GM13976 (cell line): ENCODE measurements at regions not wholly inside any gene's neighbourhood (a gene's known extent, or its start where the extent isn't known, plus 50 kb on each side); places are given as distances from the start of the nearest gene placed in this dataset.

Source experiments
- DNase-seq: peaks from one replicate; pipeline ENCODE4 v3.0.0; 2012; ENCODE audit warnings: low spot score
- in situ Hi-C: fragments of 300-500 bp; cut with MboI; formaldehyde crosslinking; loops from one replicate; pipeline ENCODE4 v1.12.0; 2022; ENCODE audit warnings: low sequenced_read_pairs, mixed read lengths, inconsistent platforms; ENCODE audit not compliant: unreplicated experiment
- TF ChIP-seq, protein P1 (sequence below): IDR thresholded peaks from 2 replicates; pipeline ENCODE4 v1.5.1; 2012; ENCODE audit warnings: borderline replicate concordance, mild to moderate bottlenecking; ENCODE audit not compliant: insufficient read depth; ENCODE audit errors: extremely low read depth, missing control alignments, control extremely low read depth

DNA sequence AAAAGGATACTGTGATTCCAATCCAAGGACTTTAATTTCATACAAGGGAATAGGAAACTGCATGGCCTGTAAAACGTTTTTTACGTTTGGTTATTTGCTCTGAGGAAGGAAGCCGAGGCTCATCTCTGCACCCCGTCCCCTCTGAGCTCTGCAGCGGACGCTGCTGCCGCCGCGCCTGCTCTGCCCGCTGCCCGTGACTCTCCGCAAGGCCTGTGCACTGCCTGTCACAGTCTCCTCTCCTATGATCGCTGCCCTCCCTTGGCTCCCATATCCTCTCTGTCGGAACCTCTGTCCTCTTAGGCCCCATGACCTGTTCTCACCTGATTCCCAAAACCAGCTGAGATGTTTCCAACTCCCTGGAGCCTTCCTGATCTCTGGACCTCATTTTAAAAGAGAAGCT is 320.3 kb upstream of the ZNF32 start:
- DNase-seq, result no peak
- TF ChIP-seq, protein P1, sequence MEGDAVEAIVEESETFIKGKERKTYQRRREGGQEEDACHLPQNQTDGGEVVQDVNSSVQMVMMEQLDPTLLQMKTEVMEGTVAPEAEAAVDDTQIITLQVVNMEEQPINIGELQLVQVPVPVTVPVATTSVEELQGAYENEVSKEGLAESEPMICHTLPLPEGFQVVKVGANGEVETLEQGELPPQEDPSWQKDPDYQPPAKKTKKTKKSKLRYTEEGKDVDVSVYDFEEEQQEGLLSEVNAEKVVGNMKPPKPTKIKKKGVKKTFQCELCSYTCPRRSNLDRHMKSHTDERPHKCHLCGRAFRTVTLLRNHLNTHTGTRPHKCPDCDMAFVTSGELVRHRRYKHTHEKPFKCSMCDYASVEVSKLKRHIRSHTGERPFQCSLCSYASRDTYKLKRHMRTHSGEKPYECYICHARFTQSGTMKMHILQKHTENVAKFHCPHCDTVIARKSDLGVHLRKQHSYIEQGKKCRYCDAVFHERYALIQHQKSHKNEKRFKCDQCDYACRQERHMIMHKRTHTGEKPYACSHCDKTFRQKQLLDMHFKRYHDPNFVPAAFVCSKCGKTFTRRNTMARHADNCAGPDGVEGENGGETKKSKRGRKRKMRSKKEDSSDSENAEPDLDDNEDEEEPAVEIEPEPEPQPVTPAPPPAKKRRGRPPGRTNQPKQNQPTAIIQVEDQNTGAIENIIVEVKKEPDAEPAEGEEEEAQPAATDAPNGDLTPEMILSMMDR, result no peak
- in situ Hi-C loops, result no loop called here

GRCh38 chr10:43968076-43968475 is 319.4 kb upstream of the ZNF32 start:
- DNase-seq, result no peak
- TF ChIP-seq, protein P1, result no peak
- in situ Hi-C loops, result no loop called here

- TF ChIP-seq, protein P1, result no peak
- in situ Hi-C loops, result no loop called here
- DNase-seq, result no peak
Measured at GRCh38 chr10:43966571-43966965, 317.9 kb upstream of the ZNF32 start.

DNA sequence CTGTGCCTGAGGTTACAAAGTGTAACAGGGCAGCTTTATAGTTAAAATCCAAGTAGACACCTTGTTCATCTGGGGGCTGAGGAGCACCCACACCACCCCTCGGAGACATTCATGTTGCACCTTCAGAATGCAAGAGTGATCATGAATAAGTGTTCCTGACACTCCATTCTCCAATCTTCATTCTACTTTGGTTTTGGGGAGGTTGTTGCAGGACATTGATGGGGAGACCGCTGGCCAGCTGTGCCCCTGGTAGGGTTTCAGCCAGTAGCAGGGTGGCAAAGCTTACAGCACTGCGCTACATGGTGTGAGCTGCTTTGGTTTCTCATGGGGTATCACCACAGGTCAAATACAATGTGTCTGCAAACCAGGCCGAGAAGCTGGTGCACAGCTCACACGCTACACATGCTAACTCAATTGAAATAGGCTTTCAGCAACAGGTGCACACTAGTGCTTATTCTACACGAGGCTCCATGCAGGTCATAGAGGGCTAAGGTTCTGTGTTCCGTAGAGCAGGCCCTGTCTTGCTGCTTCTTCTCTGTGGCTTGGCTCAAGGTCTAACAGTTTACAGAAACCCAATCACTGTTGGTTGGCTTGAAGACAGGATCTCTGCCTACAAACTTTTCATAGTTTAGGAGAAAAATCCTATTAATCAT is 317.4 kb upstream of the ZNF32 start:
- in situ Hi-C loops, result no loop called here
- no peak for DNase-seq
- TF ChIP-seq, protein P1, result no peak

GRCh38 chr10:43965033-43965917 is 316.6 kb upstream of the ZNF32 start:
- TF ChIP-seq, protein P1, result no peak
- no peak for DNase-seq
- in situ Hi-C loops, result no loop called here

DNA sequence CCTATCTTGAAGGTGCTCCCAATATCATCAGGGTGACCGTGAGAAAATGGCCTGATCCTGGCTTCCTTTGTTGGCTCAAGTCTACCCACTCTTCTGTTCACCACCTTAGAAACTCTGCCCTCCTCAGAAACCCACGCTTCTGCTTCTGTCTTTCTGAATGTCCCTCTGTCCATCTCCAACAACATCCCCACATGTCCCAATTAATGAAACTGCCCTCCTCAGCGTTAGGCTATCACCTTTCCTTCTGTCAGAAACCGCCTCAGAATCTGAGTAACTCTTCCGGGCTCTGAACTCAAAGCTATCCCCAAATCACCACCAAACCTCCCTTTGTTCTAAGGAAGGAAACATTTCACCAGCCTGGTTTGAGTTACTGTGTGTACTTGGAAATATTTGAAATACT is 315.8 kb upstream of the ZNF32 start:
- TF ChIP-seq, protein P1, result no peak
- DNase-seq, result no peak
- in situ Hi-C loops, result no loop called here
